Immature natural killer cell (primary cell): ENCODE measurements at regions not wholly inside any gene's neighbourhood (a gene's known extent, or its start where the extent isn't known, plus 50 kb on each side); places are given as distances from the start of the nearest gene placed in this dataset.
"Not testable (repeated sequence)": the region's sequence is repeated elsewhere in the genome, so short reads cannot be mapped to it uniquely, and the experiment has no call there.

Experiments
- DNase-seq, 3 donors: peaks; one replicate each; pipeline ENCODE4 v3.0.0; 2022; ENCODE audit warnings: mixed read lengths in 1 of 3
- H3K27ac Mint-ChIP-seq, 6 donors: one replicate each; pipeline ENCODE4 v1.8.0; 2020; ENCODE audit warnings: mixed read lengths in 6 of 6, mild to moderate bottlenecking in 5 of 6, inconsistent platforms in 4 of 6, moderate library complexity in 3 of 6
- H3K27me3 Mint-ChIP-seq, 3 donors: one replicate each; pipeline ENCODE4 v1.8.0; 2020 to 2021; ENCODE audit warnings: low read depth in 3 of 3, mild to moderate bottlenecking in 3 of 3, mixed read lengths in 3 of 3, moderate library complexity in 3 of 3, inconsistent platforms in 1 of 3
- H3K36me3 Mint-ChIP-seq, 3 donors: one replicate each; pipeline ENCODE4 v1.8.0; 2020; ENCODE audit warnings: mixed read lengths in 3 of 3, inconsistent platforms in 2 of 3, mild to moderate bottlenecking in 2 of 3
- H3K4me1 Mint-ChIP-seq, 2 donors: one replicate each; pipeline ENCODE4 v1.8.0; 2020; ENCODE audit warnings: inconsistent platforms in 2 of 2, mild to moderate bottlenecking in 2 of 2, mixed read lengths in 2 of 2, moderate library complexity in 1 of 2
- H3K4me3 Mint-ChIP-seq, 5 donors: one replicate each; pipeline ENCODE4 v1.8.0; 2020; ENCODE audit warnings: mild to moderate bottlenecking in 5 of 5, mixed read lengths in 5 of 5, inconsistent platforms in 3 of 5, moderate library complexity in 3 of 5
- H3K9me3 Mint-ChIP-seq, 6 donors: one replicate each; pipeline ENCODE4 v1.8.0; 2020; ENCODE audit warnings: mild to moderate bottlenecking in 6 of 6, mixed read lengths in 6 of 6, inconsistent platforms in 4 of 6, moderate library complexity in 3 of 6

GRCh38 chr5:177941386-177941785, 54.7 kb downstream of the PROP1 start:
- peaks cover 0 to 11% of the 10 kb centered on the region in 2 donors for H3K4me1 Mint-ChIP-seq
- not testable (repeated sequence) for H3K4me3 Mint-ChIP-seq, H3K9me3 Mint-ChIP-seq, DNase-seq, H3K27me3 Mint-ChIP-seq, H3K27ac Mint-ChIP-seq, H3K36me3 Mint-ChIP-seq

- H3K4me1 Mint-ChIP-seq, H3K36me3 Mint-ChIP-seq, H3K27me3 Mint-ChIP-seq, H3K9me3 Mint-ChIP-seq: not testable (repeated sequence)
- Mint-ChIP-seq H3K4me3 (peak overlapping the region; percentile 50 to 75 (median 65)), H3K27ac (peak overlapping the region in 1 of 6 donors; percentile 28)
- DNase-seq = peak in 1 of 3 donors; percentile 7
Observed at GRCh38 chr5:177939246-177940171, 56.5 kb downstream of the PROP1 start.

GRCh38 chr5:177938767-177939166, 57.3 kb downstream of the PROP1 start:
- not testable (repeated sequence) for DNase-seq, H3K4me1 Mint-ChIP-seq, H3K36me3 Mint-ChIP-seq, H3K9me3 Mint-ChIP-seq, H3K27ac Mint-ChIP-seq, H3K27me3 Mint-ChIP-seq
- peak overlapping the region in 3 of 5 donors; percentile 20 to 75 (median 67) for H3K4me3 Mint-ChIP-seq

GRCh38 chr5:177934233-177934632, 61.8 kb downstream of the PROP1 start:
- H3K4me3 Mint-ChIP-seq, H3K4me1 Mint-ChIP-seq, H3K27ac Mint-ChIP-seq: not testable (repeated sequence)

DNA sequence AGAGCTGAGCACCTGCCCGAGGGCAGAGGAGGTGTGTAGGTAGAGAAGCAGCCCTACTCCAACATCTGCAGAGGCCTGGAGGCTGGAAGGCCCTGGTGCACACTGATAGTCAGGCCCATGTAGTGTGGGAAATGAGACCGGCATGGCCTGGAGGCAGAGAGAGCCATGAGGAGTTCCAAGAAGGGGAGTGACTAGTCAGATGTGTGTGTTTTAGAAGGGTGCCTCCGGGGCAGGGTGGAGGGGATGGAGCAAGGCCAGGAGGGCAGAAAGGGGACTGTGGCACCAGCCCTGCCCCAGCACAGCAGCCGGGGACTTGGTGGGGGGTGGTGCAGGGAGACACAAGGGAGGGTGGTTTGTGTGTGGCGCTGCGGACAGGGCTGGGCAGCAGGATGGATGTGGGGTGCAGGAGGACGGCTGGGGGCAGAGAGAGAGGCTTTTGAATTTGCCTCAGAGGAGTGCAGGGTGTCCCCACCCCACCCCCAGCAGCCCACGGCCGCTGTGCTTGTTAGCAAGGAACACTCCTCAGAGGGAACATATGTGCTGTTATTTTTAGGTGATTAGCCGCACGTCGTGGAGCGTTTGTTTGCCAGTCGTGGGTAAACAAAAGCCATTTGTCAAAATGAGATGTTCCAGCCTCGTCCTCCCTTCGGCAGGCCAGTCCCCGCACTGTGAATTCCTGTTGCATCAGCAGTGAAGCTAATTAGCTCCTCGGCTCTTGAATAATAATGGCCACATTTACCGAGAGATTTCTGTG, 65.6 kb downstream of the PROP1 start:
- H3K4me1 Mint-ChIP-seq, H3K4me3 Mint-ChIP-seq, DNase-seq, H3K9me3 Mint-ChIP-seq, H3K27me3 Mint-ChIP-seq, H3K36me3 Mint-ChIP-seq, H3K27ac Mint-ChIP-seq: not testable (repeated sequence)

More at GRCh38 chr5:177934233-177934632, 61.8 kb downstream of the PROP1 start:
- H3K27me3 Mint-ChIP-seq, H3K36me3 Mint-ChIP-seq, H3K9me3 Mint-ChIP-seq, DNase-seq: not testable (repeated sequence)

DNA sequence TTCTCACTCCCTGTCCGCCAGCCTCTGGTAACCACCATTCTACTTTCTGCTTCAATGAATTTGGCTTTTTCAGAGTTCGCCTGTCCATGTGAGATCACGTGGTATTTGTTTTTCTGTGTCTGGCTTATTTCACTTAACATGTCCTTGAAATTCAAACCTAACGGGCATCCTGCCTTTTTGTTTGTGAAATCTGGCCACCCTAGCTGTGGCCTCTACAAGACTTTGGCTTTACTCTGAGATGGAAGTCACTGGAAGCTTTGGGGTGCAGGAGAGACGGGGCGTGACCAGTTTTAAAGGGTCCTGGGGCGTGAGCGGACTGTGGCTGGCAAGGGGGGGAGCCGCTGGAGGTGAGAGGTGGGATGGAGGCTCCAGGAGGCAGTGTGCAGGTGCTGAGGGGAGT, 66.4 kb downstream of the PROP1 start:
- not testable (repeated sequence) for H3K36me3 Mint-ChIP-seq, DNase-seq

DNA sequence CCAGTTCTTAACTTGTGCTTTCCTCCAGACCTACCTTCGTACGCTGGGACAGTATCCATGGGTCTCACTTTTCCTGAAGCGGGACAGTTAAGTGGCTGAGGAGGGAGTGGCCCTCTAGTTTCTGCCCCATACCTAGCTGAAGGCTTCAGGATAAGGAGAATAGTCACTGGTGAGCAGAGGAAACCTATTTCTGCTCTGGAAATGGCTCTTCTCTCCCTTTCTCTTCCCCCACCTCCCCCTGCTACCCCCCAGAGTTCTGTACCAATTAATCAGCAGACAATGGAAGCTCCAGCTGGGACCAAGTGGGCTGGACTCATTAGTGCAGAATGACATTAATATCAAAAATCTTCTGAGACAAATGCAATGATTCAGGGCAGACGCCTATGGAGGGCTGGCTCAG, 68.5 kb downstream of the PROP1 start:
- H3K27ac Mint-ChIP-seq, H3K9me3 Mint-ChIP-seq: not testable (repeated sequence)
- H3K4me1 Mint-ChIP-seq = peaks cover 2 to 11% of the 10 kb centered on the region in 2 donors

More for the DNA sequence above, 66.4 kb downstream of the PROP1 start:
- H3K9me3 Mint-ChIP-seq, H3K27me3 Mint-ChIP-seq, H3K4me3 Mint-ChIP-seq, H3K4me1 Mint-ChIP-seq, H3K27ac Mint-ChIP-seq: not testable (repeated sequence)

GRCh38 chr5:177924577-177924976, 71.5 kb downstream of the PROP1 start:
- DNase-seq, H3K27ac Mint-ChIP-seq, H3K27me3 Mint-ChIP-seq, H3K4me3 Mint-ChIP-seq, H3K36me3 Mint-ChIP-seq, H3K9me3 Mint-ChIP-seq: not testable (repeated sequence)
- H3K4me1 Mint-ChIP-seq = peaks cover 2 to 11% of the 10 kb centered on the region in 2 donors

More for the DNA sequence above, 68.5 kb downstream of the PROP1 start:
- not testable (repeated sequence) for H3K36me3 Mint-ChIP-seq, H3K4me3 Mint-ChIP-seq, DNase-seq, H3K27me3 Mint-ChIP-seq

GRCh38 chr5:177923837-177924236, 72.2 kb downstream of the PROP1 start:
- H3K27ac Mint-ChIP-seq = peak overlapping the region in 1 of 6 donors; percentile 66
- not testable (repeated sequence) for DNase-seq, H3K27me3 Mint-ChIP-seq, H3K36me3 Mint-ChIP-seq, H3K9me3 Mint-ChIP-seq
- H3K4me3 Mint-ChIP-seq = peak overlapping the region in 4 of 5 donors; percentile 40 to 65 (median 52)
- peaks cover 2 to 11% of the 10 kb centered on the region in 2 donors for H3K4me1 Mint-ChIP-seq

GRCh38 chr5:177923189-177923588, 72.9 kb downstream of the PROP1 start:
- H3K27me3 Mint-ChIP-seq, H3K9me3 Mint-ChIP-seq, DNase-seq, H3K36me3 Mint-ChIP-seq: not testable (repeated sequence)
- Mint-ChIP-seq H3K4me1 (peaks cover 2 to 11% of the 10 kb centered on the region in 2 donors), H3K4me3 (peak overlapping the region in 2 of 5 donors; percentile 26 to 33), H3K27ac (peak overlapping the region in 1 of 6 donors; percentile 29)

GRCh38 chr5:177909261-177909660, 86.8 kb downstream of the PROP1 start:
- H3K27ac Mint-ChIP-seq, H3K9me3 Mint-ChIP-seq, H3K27me3 Mint-ChIP-seq, DNase-seq, H3K4me1 Mint-ChIP-seq, H3K36me3 Mint-ChIP-seq, H3K4me3 Mint-ChIP-seq: not testable (repeated sequence)

DNA sequence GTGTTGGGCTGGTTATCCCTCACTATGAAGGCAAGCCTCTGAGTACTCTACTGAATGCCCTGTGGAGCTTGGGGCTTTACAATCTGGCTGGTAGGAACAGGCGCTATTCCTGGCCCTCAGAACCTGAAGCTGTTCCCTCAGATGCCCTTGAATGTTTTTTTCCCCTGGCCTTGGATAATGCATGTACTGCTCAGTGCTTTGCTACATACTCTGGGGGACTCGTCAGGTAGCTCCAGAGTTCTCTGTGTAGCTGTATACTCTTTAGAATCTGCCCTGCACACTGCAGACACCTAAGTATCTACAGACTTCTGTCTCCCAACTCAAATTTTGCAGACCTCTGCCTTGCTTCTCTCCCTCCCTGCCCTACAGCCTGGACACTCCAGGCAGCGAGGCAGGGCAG, 93.2 kb downstream of the PROP1 start:
- H3K9me3 Mint-ChIP-seq, H3K27me3 Mint-ChIP-seq, H3K4me1 Mint-ChIP-seq, H3K4me3 Mint-ChIP-seq, H3K27ac Mint-ChIP-seq, DNase-seq, H3K36me3 Mint-ChIP-seq: not testable (repeated sequence)

GRCh38 chr5:177900066-177900465, 96.0 kb downstream of the PROP1 start:
- not testable (repeated sequence) for H3K4me1 Mint-ChIP-seq, DNase-seq, H3K36me3 Mint-ChIP-seq, H3K9me3 Mint-ChIP-seq, H3K27me3 Mint-ChIP-seq, H3K4me3 Mint-ChIP-seq, H3K27ac Mint-ChIP-seq

GRCh38 chr5:177894681-177895453, 101.2 kb downstream of the PROP1 start:
- not testable (repeated sequence) for DNase-seq, H3K4me3 Mint-ChIP-seq, H3K27ac Mint-ChIP-seq, H3K4me1 Mint-ChIP-seq, H3K36me3 Mint-ChIP-seq, H3K27me3 Mint-ChIP-seq, H3K9me3 Mint-ChIP-seq
